ENCODE measurements at regions not wholly inside any gene's neighbourhood (a gene's known extent, or its start where the extent isn't known, plus 50 kb on each side); places are given as distances from the start of the nearest gene placed in this dataset.

DNA sequence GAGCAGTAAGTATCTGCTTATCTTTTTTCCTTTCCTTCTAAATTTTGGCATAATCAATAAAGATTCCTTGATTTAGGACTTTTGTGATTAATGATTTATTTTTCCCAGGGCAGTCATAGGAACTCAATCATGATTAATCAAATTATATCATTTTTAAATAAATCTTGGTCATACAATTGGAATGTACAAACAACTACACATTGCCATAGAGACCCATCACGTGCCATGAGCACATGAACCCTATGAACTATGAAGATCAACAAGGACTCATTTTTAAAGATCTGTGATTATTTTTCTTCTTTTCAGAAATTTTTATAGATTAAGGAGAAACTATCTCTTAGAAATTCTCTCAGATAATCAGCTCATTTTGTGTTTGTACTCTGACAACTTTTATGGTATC, 622.4 kb downstream of the BCKDHB start:
- intact Hi-C loops (cut with DNase I; ENCODE audit: low total_unique reads) (no loop called here), in situ Hi-C loops (cut with MboI; ENCODE audit: low sequenced_read_pairs in 4 of 4) (no loop called here)
- TF ChIP-seq POLR2A (IDR thresholded peaks at IDR 0.05): no peak
- TF ChIP-seq, protein P1, sequence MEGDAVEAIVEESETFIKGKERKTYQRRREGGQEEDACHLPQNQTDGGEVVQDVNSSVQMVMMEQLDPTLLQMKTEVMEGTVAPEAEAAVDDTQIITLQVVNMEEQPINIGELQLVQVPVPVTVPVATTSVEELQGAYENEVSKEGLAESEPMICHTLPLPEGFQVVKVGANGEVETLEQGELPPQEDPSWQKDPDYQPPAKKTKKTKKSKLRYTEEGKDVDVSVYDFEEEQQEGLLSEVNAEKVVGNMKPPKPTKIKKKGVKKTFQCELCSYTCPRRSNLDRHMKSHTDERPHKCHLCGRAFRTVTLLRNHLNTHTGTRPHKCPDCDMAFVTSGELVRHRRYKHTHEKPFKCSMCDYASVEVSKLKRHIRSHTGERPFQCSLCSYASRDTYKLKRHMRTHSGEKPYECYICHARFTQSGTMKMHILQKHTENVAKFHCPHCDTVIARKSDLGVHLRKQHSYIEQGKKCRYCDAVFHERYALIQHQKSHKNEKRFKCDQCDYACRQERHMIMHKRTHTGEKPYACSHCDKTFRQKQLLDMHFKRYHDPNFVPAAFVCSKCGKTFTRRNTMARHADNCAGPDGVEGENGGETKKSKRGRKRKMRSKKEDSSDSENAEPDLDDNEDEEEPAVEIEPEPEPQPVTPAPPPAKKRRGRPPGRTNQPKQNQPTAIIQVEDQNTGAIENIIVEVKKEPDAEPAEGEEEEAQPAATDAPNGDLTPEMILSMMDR (IDR thresholded peaks at IDR 0.05 in 4 of 5, conservative IDR thresholded peaks at IDR 0.05 in 1 of 5): no peak
- no peak for DNase-seq
- H3K27ac ChIP-seq: no peak overlapping the region
- no peaks in the 10 kb centered on the region for H3K4me1 ChIP-seq
- H3K4me3 ChIP-seq: no peak overlapping the region
- no peak for ATAC-seq
- H3K36me3 ChIP-seq: no peaks in the 10 kb centered on the region
- no peaks in the 10 kb centered on the region for H3K27me3 ChIP-seq
- no peaks in the 10 kb centered on the region for H3K9me3 ChIP-seq

DNA sequence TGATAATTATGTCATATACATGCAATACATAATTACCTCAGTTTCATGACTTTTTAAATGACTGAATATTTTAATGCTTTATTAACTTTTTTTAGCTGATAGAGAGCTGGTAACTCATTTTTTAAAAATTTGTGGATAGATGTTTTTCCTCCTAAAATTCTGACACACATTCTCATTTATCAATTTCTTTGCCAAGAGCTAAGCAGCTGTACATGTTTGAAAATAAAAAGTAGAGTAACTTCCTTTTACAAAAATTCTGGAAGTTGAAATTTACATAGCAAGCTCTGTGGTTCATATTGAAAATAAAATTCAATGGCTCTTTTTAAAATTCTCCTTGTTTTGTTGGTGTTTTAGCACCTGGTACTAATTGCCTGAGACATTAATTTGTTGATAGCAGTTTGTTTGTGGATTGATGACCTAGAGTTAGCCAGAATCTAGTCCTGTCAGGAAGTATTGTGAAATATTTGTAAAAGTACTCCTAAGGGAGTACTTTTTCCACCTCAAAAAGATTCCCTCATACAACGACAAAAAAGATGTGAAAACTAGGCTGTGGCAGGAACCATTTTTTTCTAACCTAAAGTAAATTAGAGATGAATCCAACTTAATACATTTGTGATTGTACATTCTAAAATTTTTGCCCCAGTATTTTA, 621.8 kb downstream of the BCKDHB start:
- in situ Hi-C loops (cut with MboI; ENCODE audit: low sequenced_read_pairs in 4 of 4) (no loop called here), intact Hi-C loops (cut with DNase I; ENCODE audit: low total_unique reads) (no loop called here)
- Histone ChIP-seq H3K27me3 (no peaks in the 10 kb centered on the region), H3K4me3 (no peak overlapping the region), H3K4me1 (no peaks in the 10 kb centered on the region), H3K9me3 (no peaks in the 10 kb centered on the region), H3K27ac (no peak overlapping the region), H3K36me3 (no peaks in the 10 kb centered on the region)
- ATAC-seq (no peak), DNase-seq (no peak)
- TF ChIP-seq, protein P1 (IDR thresholded peaks at IDR 0.05 in 4 of 5, conservative IDR thresholded peaks at IDR 0.05 in 1 of 5): no peak
- no peak for TF ChIP-seq POLR2A (IDR thresholded peaks at IDR 0.05)

DNA sequence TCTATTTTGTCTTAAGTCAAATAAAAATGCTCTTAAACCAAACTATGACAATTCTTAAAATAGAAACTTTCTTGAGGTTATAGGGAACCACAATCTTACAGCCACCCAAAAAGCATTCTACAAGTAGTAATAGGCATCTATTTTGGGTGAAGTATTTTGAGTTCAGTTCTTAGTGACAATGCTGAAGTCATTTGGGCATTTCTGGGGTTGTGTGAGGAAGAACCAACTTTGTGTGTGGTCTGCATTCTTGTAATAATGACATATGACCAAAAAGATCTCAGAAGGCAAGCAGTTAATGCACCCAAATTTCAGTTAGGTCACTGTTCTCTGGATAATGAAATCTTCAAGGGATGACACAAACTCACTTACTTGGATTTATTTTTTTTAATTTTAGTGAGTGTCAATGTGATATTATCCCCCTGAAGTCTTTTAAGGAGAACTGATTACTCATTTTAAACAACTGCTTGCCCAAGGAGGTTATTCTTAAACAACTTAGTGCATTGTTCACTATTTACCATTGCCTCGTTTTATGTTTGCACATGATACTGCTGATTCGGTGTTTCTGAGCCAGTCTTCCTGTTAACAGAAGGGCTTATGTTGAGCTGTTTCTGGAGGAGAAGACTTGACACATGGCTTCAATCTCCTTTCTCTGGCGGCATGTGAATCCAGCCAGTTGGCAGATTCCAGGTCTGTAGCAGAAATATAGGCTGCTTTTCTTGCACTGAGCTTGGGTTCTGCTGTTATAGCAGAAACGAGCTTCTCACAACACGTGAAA, 618.9 kb downstream of the BCKDHB start:
- ATAC-seq (no peak), DNase-seq (no peak)
- Histone ChIP-seq H3K36me3 (no peaks in the 10 kb centered on the region), H3K9me3 (no peaks in the 10 kb centered on the region), H3K27ac (no peak overlapping the region), H3K4me3 (no peak overlapping the region), H3K27me3 (no peaks in the 10 kb centered on the region), H3K4me1 (no peaks in the 10 kb centered on the region)
- intact Hi-C loops (cut with DNase I; ENCODE audit: low total_unique reads): no loop called here
- in situ Hi-C loops (cut with MboI; ENCODE audit: low sequenced_read_pairs in 4 of 4): no loop called here
- TF ChIP-seq, protein P1 (IDR thresholded peaks at IDR 0.05 in 4 of 5, conservative IDR thresholded peaks at IDR 0.05 in 1 of 5): no peak
- no peak for TF ChIP-seq POLR2A (IDR thresholded peaks at IDR 0.05)

DNA sequence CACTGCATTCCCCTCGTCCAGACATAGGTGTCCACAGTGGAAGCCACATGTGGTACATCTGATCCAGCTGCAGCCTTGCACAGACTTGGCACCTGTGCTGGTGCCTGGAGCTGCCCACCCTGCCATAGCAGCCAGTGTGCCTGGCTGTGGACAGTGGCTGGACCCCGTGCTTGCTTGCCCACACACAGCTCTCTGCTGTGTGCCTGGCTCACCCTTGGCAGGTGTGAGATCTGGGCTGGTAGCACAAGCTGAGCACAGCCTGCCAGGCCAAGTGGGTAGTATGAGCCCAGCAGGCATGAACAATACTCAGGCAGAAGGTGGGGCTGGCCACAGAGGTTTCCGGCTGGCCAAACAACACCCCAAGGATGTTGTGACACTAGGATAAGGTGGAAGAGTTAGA, 614.4 kb downstream of the BCKDHB start:
- in situ Hi-C loops (cut with MboI; ENCODE audit: low sequenced_read_pairs in 4 of 4): no loop called here
- Histone ChIP-seq H3K4me3 (no peak overlapping the region), H3K27ac (no peak overlapping the region), H3K4me1 (no peaks in the 10 kb centered on the region), H3K27me3 (no peaks in the 10 kb centered on the region), H3K9me3 (no peaks in the 10 kb centered on the region), H3K36me3 (no peaks in the 10 kb centered on the region)
- TF ChIP-seq, protein P1 (IDR thresholded peaks at IDR 0.05 in 4 of 5, conservative IDR thresholded peaks at IDR 0.05 in 1 of 5): no peak
- no peak for TF ChIP-seq POLR2A (IDR thresholded peaks at IDR 0.05)
- ATAC-seq: no peak
- DNase-seq: no peak
- intact Hi-C loops (cut with DNase I; ENCODE audit: low total_unique reads): no loop called here

Measured in gastrocnemius medialis (tissue), 4 donors.